Activated T-cell treated with anti-CD3 and anti-CD28 coated beads, Interleukin-2, amount 50 U/mL, for 4 hours (primary cell): ENCODE measurements at regions not wholly inside any gene's neighbourhood (a gene's known extent, or its start where the extent isn't known, plus 50 kb on each side); places are given as distances from the start of the nearest gene placed in this dataset.
A peak's percentile ranks its signal among the peaks of the same experiment; 100 is the strongest.

Experiments used
- ATAC-seq, 2 donors: fragments of 200-7000 bp; cut with Tn5 transposase; one replicate each; pipeline ENCODE4 v1.10.0; 2021
- DNase-seq: peaks from one replicate; pipeline ENCODE4 v3.0.0-alpha.2; 2020
- H3K27me3 Mint-ChIP-seq: one replicate; pipeline ENCODE4 v1.8.0; 2021; ENCODE audit warnings: low read depth, mixed read lengths
- H3K36me3 Mint-ChIP-seq: one replicate; pipeline ENCODE4 v1.8.0; 2022; ENCODE audit warnings: mixed read lengths; ENCODE audit not compliant: insufficient read depth
- H3K4me1 Mint-ChIP-seq: one replicate; pipeline ENCODE4 v1.8.0; 2021; ENCODE audit warnings: low read depth, mixed read lengths
- H3K4me3 Mint-ChIP-seq: one replicate; pipeline ENCODE4 v1.8.0; 2021; ENCODE audit warnings: mild to moderate bottlenecking, moderate library complexity, mixed read lengths
- H3K9me3 Mint-ChIP-seq: one replicate; pipeline ENCODE4 v1.8.0; 2021; ENCODE audit warnings: mixed read lengths

DNA sequence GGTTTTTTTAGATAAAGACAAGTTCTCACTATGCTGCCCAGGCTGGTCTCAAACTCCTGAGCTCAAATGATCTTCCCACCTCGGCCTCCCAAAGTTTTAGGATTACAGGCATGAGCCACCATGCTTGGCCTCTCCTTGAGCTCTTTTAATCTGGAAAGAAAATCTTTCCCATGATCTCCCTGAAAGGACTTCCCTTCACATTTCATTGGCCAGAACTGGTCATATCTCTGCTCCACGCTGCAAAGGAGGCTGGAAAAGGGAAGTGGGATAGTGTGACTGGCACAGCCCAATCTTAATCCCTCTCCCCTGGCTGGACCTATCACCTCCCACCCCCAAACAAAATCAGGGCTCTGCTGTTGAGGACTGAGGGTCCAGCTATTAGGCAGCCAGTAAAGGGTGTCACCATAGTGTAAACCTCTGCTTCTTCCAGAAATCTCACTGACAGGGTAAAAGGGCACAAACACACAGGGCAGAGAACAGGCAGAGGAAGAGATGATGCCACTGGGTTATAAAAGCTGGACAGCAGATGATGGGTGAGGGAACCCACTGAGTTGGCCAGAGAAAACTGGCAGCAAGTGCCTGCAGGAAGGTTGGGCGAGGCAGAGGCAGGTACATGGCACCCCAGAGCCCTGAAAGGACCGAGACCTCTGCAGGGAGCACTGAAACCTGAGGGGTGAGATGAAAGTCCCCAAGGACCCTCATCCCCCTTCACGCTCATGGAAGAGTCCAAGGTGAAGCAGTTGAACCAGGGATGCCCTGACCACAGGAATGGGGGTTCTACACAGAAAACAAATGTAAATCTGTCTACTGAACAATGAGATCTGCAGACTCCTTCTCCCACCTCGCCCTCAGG is 83.1 kb upstream of the PTPN1 start:
- no peaks in the 10 kb centered on the region for H3K9me3 Mint-ChIP-seq
- DNase-seq: no peak
- no peak for ATAC-seq
- H3K4me1 Mint-ChIP-seq: no peaks in the 10 kb centered on the region
- H3K36me3 Mint-ChIP-seq: no peaks in the 10 kb centered on the region
- H3K27me3 Mint-ChIP-seq: peaks cover 19% of the 10 kb centered on the region
- no peak overlapping the region for H3K4me3 Mint-ChIP-seq

DNA sequence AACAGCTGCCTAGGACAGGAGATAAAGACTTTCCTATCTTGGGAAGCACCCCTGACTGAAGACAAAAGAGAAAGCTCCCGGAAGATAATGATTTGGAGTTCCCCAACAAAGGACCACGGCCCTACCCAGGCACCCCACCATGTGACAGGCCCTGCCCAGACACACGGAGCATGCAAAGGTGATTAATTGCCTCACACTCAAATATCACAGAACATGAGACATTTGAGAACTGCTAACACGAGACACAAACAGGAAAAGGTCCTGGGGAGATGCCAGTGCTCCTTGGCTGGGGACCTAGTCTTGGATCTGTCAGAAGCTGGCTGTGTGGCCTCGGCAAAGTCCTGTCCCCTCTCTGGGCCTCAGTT is 82.5 kb upstream of the PTPN1 start:
- no peaks in the 10 kb centered on the region for H3K4me1 Mint-ChIP-seq
- ATAC-seq (no peak), DNase-seq (no peak)
- no peaks in the 10 kb centered on the region for H3K36me3 Mint-ChIP-seq
- no peaks in the 10 kb centered on the region for H3K9me3 Mint-ChIP-seq
- H3K27me3 Mint-ChIP-seq: peaks cover 18% of the 10 kb centered on the region
- no peak overlapping the region for H3K4me3 Mint-ChIP-seq

DNA sequence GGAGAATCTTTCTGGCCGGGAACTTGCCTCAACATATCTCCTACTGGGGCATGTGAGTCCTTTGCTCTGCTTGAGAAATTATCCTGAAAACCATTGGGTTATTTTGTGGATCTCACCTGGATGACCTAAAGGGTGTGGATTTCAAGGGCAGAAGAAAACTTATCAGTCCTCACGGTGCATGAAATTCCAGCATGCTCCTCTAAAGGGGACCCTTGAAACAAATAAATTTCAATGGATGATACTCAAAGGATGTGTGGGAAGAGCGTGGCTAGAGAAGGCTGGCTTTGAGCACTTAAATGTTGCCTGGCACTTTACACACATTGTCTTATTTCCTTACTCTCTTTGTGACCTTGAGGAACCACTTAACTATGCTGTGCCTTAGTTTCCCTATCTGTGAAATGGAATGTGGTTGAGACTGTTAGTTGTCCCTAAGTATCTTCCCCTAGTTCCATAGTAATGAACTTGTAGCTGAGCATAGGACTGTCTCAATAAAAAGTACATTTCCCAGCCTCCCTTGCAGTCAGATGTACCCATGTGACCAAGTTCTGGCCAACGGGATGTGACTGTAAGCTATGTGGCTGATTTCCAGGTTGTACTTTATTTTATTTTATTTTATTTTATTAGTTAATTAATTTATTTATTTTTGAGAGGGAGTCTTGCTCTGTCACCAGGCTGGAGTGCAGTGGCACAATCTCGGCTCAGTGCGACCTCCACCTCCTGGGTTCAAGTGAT is 81.9 kb upstream of the PTPN1 start:
- no peaks in the 10 kb centered on the region for H3K36me3 Mint-ChIP-seq
- no peaks in the 10 kb centered on the region for H3K9me3 Mint-ChIP-seq

DNA sequence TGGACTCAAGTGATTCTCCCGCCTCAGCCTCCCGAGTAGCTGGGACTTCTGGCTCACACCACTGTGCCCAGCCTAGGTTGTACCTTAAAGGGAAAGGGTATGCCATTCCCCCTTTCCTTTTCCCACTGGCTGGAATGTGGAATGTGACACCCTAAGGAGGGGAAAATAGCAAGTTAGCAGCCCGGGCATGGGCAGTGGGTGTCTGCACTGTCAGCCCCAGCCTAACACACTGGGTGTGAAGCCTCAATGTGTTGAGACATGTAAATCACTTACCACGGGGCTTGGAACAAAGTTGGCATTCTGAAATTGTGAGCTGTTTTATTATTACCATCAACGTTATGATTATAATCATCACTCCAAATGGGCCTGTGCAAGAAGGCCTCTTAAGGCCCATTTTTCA is 80.8 kb upstream of the PTPN1 start:
- ATAC-seq: no peak
- Mint-ChIP-seq H3K4me1 (no peaks in the 10 kb centered on the region), H3K36me3 (no peaks in the 10 kb centered on the region), H3K9me3 (no peaks in the 10 kb centered on the region), H3K27me3 (peaks cover 10% of the 10 kb centered on the region), H3K4me3 (no peak overlapping the region)
- no peak for DNase-seq

More for the DNA sequence above, 81.9 kb upstream of the PTPN1 start:
- Mint-ChIP-seq H3K27me3 (peaks cover 18% of the 10 kb centered on the region), H3K4me3 (no peak overlapping the region), H3K4me1 (no peaks in the 10 kb centered on the region)
- no peak for ATAC-seq
- DNase-seq: no peak

DNA sequence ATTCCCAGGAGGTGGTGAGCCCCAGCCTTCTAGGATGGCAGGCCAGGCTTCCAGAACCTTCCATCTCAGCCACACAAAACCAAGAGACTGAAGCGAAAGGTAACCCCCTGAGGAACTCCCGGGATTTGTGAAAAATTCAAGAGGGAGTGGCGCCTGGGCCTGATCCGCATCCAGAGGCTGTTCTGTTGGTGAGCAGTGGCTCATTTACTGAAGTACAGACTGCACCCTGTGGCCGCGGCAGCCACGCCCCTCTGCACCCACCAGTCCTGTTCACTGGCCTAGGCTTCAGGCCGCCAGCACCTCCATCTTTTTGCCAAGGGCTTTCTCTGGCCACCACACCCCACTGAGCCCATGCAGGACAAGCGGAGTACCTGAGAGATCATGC is 79.1 kb upstream of the PTPN1 start:
- H3K9me3 Mint-ChIP-seq: no peaks in the 10 kb centered on the region

DNA sequence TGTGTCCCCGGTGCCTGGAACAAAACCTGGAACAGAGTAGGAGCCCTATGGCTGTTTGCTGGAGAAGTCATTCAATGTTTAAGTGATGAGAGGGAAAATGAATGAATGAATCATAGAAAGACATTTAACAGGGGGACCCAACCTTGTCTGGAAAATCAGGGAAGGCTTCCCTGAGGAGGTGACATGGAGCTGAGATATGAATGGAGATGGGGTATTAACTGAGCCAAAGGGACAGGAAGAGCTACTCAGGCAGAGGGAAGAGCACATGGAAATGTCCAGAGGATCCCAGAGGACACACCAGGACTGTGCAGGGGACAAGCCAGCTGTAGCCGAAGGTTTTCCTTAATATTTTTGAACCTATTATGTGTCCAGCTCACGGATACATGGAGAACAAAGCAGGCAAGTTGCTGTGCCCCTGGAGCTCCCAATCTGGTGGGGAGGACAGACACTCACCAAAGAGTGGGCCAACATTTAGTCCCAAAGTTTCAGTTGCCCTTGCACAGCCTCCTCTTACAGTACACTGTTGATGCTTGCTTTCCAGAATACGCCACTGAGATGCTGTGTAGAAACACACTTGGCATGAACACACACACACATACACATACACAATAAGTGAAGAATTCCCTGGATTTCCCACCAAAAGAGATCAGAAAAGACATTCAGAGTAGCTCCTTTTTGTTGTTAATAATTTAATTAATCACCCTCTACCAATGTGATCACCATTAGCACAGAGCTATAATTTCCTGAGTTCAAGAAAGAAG is 77.0 kb upstream of the PTPN1 start:
- Mint-ChIP-seq H3K9me3 (no peaks in the 10 kb centered on the region), H3K27me3 (peaks cover 9% of the 10 kb centered on the region), H3K4me1 (no peaks in the 10 kb centered on the region), H3K36me3 (no peaks in the 10 kb centered on the region), H3K4me3 (no peak overlapping the region)
- no peak for DNase-seq
- ATAC-seq: no peak

More for the DNA sequence above, 79.1 kb upstream of the PTPN1 start:
- Mint-ChIP-seq H3K27me3 (peaks cover 9% of the 10 kb centered on the region), H3K4me3 (no peak overlapping the region), H3K36me3 (no peaks in the 10 kb centered on the region), H3K4me1 (no peaks in the 10 kb centered on the region)
- no peak for DNase-seq
- ATAC-seq: no peak

DNA sequence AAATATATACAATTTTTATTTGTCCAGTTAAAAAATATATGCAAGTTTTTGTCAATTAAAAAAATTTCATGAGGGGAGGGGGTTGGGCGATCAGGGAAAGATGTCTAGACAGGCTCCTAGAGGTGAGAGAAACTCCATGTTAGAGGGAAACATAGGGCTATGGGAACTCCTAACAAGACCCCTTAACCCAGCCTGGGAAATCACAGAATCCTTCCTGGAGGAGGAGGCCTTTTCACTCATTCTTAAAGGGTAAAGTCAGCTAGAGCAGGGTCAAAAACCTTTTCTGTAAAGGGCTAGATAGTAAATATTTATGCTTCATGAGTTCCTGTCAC is 75.9 kb upstream of the PTPN1 start:
- H3K4me3 Mint-ChIP-seq: no peak overlapping the region

DNA sequence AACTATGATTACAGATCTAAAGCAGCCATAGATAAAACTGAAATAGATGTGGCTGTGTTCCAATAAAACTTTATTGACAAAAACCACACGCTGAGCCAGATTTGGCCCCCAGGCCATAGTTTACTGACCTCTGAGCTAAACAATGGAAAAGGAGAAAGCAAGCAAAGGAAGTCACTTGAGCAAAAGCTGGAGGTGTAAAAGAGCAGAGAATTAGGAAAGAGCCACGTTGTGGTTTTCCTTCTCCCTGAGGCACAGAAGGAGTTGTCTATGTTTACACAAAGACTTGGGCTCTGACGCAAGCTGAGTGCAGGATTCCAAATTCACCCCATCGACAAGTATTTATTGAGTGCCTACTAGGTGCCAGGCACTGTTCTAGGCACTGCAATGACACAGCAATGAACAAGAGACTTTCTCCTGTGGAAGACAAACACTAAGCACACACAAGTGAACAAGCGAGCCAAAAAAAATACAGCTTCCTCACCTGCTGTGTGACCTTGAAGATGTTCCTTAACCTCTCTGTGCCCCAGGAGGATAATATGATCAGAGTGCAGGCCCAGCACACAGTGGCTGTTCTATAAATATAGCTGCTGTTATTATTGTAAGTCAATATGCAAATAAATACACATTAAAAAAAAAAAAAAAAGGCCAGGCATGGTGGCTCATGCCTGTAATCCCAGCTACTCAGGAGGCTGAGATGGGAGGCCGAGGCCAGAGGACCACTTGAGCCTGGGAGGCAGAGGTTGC is 75.4 kb upstream of the PTPN1 start:
- Mint-ChIP-seq H3K36me3 (no peaks in the 10 kb centered on the region), H3K9me3 (no peaks in the 10 kb centered on the region), H3K4me1 (no peaks in the 10 kb centered on the region), H3K27me3 (peaks cover 9% of the 10 kb centered on the region), H3K4me3 (no peak overlapping the region)
- no peak for DNase-seq
- ATAC-seq: no peak

More for the DNA sequence above, 75.9 kb upstream of the PTPN1 start:
- Mint-ChIP-seq H3K4me1 (no peaks in the 10 kb centered on the region), H3K9me3 (no peaks in the 10 kb centered on the region), H3K36me3 (no peaks in the 10 kb centered on the region), H3K27me3 (peaks cover 9% of the 10 kb centered on the region)
- DNase-seq (no peak), ATAC-seq (no peak)

DNA sequence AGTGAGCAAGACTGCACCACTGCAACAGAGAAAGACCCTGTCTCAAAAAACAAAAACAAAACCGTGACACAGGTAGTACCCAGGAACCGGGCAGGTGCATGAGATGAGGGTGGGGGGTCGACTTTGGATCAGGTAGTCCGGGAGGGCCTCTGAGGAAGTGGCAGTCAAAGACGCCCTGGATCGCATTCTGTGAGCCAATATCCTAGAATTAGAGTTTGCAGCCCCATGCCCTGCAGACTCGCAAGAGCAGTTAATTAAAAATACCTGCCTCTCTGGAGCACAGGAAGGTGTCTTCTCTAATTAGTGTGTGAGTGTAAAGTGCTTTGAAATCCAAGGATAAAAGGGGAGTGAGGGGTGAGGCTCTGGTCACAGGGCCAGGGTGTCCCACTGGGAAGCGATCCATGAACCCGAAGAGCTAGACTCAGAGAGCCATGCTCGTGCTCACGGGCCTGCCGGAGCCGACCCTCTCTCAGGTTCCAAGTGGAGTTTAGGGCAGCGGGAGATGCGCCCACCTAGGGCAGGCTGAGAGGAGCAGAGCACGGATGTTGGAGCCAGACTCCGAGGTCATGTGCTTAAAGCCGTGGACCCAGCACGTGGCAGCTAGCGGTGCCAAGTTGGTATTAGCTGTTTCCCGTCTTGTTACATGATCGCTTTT is 74.7 kb upstream of the PTPN1 start:
- DNase-seq (no peak), ATAC-seq (no peak)
- H3K9me3 Mint-ChIP-seq: no peaks in the 10 kb centered on the region
- H3K27me3 Mint-ChIP-seq: peaks cover 9% of the 10 kb centered on the region
- H3K36me3 Mint-ChIP-seq: no peaks in the 10 kb centered on the region
- H3K4me3 Mint-ChIP-seq: no peak overlapping the region
- H3K4me1 Mint-ChIP-seq: peaks cover under 1% of the 10 kb centered on the region

DNA sequence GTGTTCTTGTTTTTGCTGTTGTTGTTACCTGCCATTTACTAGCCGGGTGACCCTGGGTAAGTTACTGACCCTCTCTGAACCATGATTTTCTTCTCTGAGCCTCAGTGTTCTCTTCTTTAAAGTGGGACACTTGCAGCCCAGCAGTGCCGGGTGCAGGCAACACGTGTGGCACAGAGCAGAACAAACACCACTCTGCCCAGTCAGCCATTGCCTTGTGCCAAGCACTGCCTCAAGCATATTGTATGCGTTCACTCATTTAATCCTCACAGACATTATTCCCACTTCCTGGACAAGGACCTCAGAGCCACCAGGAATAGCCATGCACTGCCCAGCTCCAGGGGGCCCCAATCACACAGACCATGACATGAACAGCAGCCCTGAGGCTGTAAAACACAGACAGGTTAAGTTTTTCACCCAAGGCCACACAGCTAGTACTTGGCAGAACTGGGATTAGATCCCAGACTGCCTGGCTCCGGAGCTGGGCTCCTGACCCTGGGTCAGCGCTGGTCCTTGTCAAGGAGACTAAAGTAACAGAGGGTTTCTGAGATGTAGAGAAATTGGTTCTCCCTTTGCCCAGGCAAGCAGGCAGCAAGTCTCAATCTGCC is 74.0 kb upstream of the PTPN1 start:
- Mint-ChIP-seq H3K9me3 (no peaks in the 10 kb centered on the region), H3K4me1 (peaks cover 7% of the 10 kb centered on the region), H3K4me3 (no peak overlapping the region), H3K36me3 (no peaks in the 10 kb centered on the region), H3K27me3 (peaks cover 9% of the 10 kb centered on the region)
- DNase-seq: no peak
- ATAC-seq: no peak

DNA sequence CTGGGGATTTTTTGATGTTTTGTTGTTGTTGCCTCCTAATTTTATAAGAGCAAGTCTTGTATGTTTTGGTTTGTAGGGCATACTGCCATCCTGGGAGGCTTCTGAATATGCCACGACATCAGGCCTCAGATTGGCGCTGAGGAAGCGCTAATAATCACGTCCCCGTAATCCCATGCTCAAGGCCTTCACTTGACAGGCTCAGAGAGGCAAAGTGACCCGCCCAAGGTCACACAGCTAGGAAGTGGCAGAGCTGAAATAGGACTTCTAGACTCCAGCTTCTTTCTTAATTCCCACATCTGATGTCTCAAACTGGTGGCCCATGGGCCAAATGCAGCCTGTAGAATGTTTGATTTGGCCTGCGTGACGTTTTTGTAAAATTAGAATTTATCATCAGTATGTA is 73.5 kb upstream of the PTPN1 start:
- H3K9me3 Mint-ChIP-seq: no peaks in the 10 kb centered on the region
- peaks cover 4% of the 10 kb centered on the region for H3K27me3 Mint-ChIP-seq
- no peaks in the 10 kb centered on the region for H3K36me3 Mint-ChIP-seq
- H3K4me3 Mint-ChIP-seq: no peak overlapping the region
- ATAC-seq: no peak
- H3K4me1 Mint-ChIP-seq: peaks cover 12% of the 10 kb centered on the region
- no peak for DNase-seq

DNA sequence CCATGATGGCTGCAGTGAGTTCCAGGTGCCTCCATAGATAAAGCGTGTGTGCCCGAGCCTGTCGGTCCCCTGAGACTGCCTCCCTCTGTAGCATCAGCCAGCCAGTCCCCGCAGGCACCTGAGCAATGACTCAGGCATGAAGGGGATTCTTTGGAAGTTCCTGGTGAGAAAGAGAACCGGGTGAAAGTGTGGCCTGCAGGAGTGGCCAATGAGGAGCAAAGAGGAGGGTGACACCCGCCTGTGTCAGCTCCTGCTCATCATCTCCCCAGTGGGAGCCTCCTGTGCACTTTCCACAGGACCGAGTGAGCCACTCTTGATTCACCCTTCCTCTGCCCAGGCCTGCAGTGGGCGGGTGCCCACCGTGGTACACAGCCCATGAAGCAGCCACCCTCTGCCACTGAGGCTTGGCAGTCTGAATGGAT is 71.2 kb upstream of the PTPN1 start:
- Mint-ChIP-seq H3K4me3 (no peak overlapping the region), H3K27me3 (no peaks in the 10 kb centered on the region), H3K4me1 (peaks cover 12% of the 10 kb centered on the region), H3K9me3 (no peaks in the 10 kb centered on the region), H3K36me3 (no peaks in the 10 kb centered on the region)
- ATAC-seq: peak; percentile 41 to 52
- DNase-seq: no peak

DNA sequence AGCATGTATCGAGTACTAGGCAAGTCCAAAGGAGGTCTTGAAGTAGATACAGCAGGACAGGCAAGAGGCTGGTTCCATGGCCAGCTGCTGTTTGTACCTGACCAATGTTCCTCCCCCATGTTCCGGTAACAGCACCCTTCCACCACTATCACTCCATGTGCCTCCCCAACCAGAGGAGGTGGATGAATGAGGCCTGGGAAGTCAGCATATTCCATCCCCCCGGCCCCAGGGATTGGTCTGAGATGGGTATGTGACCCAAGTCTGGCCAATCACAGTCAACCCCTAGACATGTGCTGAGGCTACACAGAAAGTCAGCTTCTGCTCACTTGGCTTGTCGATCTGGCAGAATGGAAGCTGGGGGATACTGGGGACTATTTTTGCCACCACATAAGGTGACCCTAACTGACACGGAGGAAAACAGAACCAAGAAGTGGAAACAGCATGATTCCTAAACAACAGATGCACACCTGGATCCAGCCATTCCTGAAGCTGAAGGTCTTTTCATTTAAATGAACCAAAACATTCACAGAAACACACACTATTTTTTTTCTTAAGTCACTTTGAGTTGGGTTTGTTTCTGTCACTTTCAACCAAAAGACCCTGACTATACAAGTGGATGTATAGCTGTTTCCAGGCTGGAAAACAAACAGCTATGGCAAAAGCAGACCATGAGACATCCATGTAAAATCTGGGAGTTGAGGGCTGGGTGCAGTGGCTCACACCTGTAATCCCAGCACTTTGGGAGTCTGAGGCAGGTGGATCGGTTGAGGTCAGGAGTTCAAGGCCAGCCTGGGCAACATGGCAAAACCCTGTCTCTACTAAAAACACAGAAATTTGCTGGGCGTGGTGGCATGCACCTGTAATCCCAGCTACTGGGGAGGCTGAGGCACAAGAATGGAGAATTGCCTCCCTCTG is 70.4 kb upstream of the PTPN1 start:
- Mint-ChIP-seq H3K4me3 (no peak overlapping the region), H3K4me1 (peaks cover 12% of the 10 kb centered on the region), H3K9me3 (no peaks in the 10 kb centered on the region), H3K36me3 (no peaks in the 10 kb centered on the region), H3K27me3 (no peaks in the 10 kb centered on the region)
- DNase-seq: no peak
- ATAC-seq: no peak
